ENCODE measurements at regions not wholly inside any gene's neighbourhood (a gene's known extent, or its start where the extent isn't known, plus 50 kb on each side); places are given as distances from the start of the nearest gene placed in this dataset.

DNA sequence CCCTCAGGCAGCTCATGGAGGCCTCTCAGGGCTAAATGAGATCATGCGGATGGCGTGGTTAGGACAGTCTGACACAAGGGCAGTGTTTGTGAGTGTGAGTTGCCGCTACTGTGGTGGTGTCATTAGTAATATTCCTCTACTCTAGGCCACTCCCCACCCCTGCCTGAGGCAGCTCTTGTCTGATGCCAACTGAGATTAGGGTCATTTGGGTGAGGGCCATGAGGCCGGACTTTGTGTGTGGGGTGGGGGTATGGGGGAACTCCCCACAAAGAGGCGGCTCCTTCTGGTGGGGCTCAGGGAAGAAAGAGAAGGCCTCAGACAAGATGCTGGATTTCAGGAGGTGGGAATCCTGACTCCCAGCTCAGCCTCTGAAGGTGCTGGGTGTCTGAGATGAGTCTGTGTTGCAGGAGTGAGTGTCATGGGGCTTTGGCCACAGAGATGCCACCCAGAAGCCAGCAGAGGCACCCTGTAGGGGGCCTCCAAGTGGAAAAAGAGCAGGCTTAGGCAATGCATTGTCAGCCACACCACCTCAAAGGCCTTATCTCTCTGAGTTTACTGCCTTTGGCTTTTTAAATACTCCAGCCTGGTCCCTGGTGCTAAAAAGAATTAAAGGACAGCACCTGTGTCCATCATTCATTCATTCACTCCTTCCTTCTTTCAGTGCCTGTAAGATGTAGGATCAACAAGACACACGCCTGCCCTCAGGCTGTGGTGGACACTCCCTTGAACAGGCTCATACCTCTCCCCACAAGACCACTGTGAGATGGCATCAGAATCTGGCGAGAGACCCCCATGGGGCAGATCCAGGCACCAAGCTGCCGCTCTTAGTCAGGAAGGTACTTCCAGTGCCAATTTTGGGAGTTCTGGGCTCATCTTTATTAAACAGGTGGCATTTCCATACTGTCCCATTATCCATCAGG, 175.2 kb downstream of the MRPL14 start:
- Histone ChIP-seq H3K27me3 (no peaks in the 10 kb centered on the region), H3K27ac (no peak overlapping the region), H3K9me3 (no peaks in the 10 kb centered on the region), H3K4me3 (no peak overlapping the region), H3K4me1 (peaks cover 4% of the 10 kb centered on the region), H3K36me3 (ENCODE audit: low read depth, missing control alignments) (no peaks in the 10 kb centered on the region)
- intact Hi-C loops (cut with DNase I; ENCODE audit: low total_unique reads), result loop anchor here (10.0 kb wide), 1 partner anchor 177 kb away; the partner anchor contains the start of gene VEGFA
- DNase-seq, result no peak
- TF ChIP-seq CTCF (IDR thresholded peaks at IDR 0.05) (no peak), POLR2A (IDR thresholded peaks at IDR 0.05) (no peak)
- WGBS, 2 donors, result 91% methylated on average over 8 of the region's 8 CpGs

DNA sequence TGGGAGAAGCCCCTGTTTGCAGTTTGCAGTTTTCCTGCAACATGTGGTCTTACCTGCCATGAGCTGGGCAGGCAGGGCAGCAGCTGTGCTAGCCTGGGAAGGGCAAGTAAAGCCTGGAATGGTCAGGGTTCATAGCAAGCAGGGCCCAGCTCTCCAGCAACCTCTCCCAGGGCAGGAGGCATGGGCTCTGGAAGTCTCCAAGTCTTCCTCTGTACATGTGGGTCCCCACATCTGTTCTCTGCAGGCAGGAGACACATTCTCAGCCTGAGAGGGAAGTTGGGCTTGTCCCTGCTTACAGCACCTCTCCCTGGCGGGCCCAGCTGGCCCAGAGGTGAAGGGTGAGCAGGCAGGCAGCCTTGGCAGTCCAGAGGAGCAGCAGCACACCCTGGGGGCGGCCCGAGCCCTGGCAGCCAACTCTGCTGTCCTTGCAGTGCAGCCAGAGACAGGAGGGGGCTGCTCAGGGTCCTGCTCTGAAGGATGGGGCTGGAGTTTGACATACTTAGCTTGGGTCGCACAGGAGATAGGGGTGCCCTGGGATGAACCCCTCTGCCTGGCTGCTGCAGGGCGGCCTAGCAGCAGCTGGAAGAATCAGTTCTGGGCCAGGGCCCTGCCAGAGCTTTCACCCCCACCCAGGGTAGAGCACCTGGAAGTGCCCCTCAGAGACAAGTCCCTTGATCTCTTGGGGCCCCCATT, 176.0 kb downstream of the MRPL14 start:
- intact Hi-C loops (cut with DNase I; ENCODE audit: low total_unique reads), result loop anchor here (10.0 kb wide), 1 partner anchor 176 kb away; the partner anchor contains the start of gene VEGFA
- peaks cover 4% of the 10 kb centered on the region for H3K4me1 ChIP-seq
- H3K36me3 ChIP-seq (ENCODE audit: low read depth, missing control alignments), result no peaks in the 10 kb centered on the region
- no peak overlapping the region for H3K27ac ChIP-seq
- DNase-seq, result peak; percentile 46
- no peaks in the 10 kb centered on the region for H3K27me3 ChIP-seq
- WGBS, 2 donors, result 61 to 100% methylated on average over 1 to 5 of the region's 5 CpGs
- H3K4me3 ChIP-seq, result no peak overlapping the region
- TF ChIP-seq CTCF (IDR thresholded peaks at IDR 0.05) (peak in 1 of 3 experiments; percentile 19), POLR2A (IDR thresholded peaks at IDR 0.05) (no peak)
- no peaks in the 10 kb centered on the region for H3K9me3 ChIP-seq

DNA sequence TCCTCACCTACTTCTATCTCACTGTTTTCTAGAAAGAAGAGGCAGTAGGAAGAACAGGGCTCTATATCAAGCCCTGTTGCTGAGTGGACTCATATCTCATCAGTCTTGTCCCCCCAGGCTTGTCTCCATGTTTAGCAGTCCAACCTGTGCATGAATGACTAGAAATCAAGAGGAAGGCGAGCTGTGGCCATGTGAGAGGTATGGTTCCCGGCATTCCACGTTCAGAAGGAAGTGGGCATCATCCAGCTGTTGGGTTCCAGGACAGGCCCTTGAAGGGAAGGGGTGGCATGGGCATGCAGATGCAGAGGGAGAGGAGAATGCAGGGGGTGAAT, 176.6 kb downstream of the MRPL14 start:
- H3K27me3 ChIP-seq, result no peaks in the 10 kb centered on the region
- H3K4me1 ChIP-seq, result peaks cover 4% of the 10 kb centered on the region
- H3K4me3 ChIP-seq, result no peak overlapping the region
- no peak overlapping the region for H3K27ac ChIP-seq
- TF ChIP-seq POLR2A (IDR thresholded peaks at IDR 0.05) (no peak), CTCF (IDR thresholded peaks at IDR 0.05) (no peak)
- DNase-seq, result no peak
- no peaks in the 10 kb centered on the region for H3K9me3 ChIP-seq
- 97 to 100% methylated on average over 3 of the region's 3 CpGs for WGBS, 2 donors
- H3K36me3 ChIP-seq (ENCODE audit: low read depth, missing control alignments), result no peaks in the 10 kb centered on the region
- intact Hi-C loops (cut with DNase I; ENCODE audit: low total_unique reads), result loop anchor here (10.0 kb wide), 1 partner anchor 176 kb away; the partner anchor contains the start of gene VEGFA

- intact Hi-C loops (cut with DNase I; ENCODE audit: low total_unique reads), result loop anchor here (10.0 kb wide), 1 partner anchor 175 kb away; the partner anchor contains the start of gene VEGFA
- peak; percentile 2 for DNase-seq
- no peaks in the 10 kb centered on the region for H3K27me3 ChIP-seq
- H3K4me3 ChIP-seq, result no peak overlapping the region
- no peaks in the 10 kb centered on the region for H3K36me3 ChIP-seq (ENCODE audit: low read depth, missing control alignments)
- H3K27ac ChIP-seq, result no peak overlapping the region
- no peak for TF ChIP-seq POLR2A (IDR thresholded peaks at IDR 0.05)
- H3K9me3 ChIP-seq, result no peaks in the 10 kb centered on the region
- H3K4me1 ChIP-seq, result peaks cover 4% of the 10 kb centered on the region
- 86 to 90% methylated on average over 11 of the region's 11 CpGs for WGBS, 2 donors
These were observed 177.1 kb downstream of the MRPL14 start for GRCh38 chr6:43950051-43950605.

DNA sequence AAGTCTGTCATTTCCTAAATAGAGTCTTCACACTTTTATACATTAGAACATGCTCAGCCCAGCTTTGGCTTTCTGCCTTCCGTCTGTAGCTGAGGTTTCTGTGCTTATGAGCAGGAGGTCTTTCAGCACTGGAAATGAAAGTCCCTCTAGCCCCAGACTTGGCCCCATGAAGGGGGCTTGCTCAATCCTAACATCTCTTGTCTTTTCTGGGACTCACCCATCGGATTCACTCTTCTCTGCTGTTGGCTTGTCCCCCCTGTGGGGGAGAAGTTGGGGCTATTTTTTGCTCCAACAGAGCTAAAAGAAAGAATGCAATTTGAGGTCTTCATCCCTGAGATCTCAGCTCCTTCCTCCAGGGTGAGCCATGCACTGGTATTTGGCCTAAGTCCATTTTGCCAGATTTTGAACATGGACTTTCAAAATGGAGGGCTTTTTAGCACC, 177.7 kb downstream of the MRPL14 start:
- TF ChIP-seq POLR2A (IDR thresholded peaks at IDR 0.05) (no peak), CTCF (IDR thresholded peaks at IDR 0.05) (no peak)
- H3K9me3 ChIP-seq, result no peaks in the 10 kb centered on the region
- 91 to 98% methylated on average over 2 of the region's 2 CpGs for WGBS, 2 donors
- DNase-seq, result peak; percentile 3
- H3K27ac ChIP-seq, result no peak overlapping the region
- no peaks in the 10 kb centered on the region for H3K27me3 ChIP-seq
- peaks cover 4% of the 10 kb centered on the region for H3K4me1 ChIP-seq
- intact Hi-C loops (cut with DNase I; ENCODE audit: low total_unique reads), result no loop called here
- H3K36me3 ChIP-seq (ENCODE audit: low read depth, missing control alignments), result no peaks in the 10 kb centered on the region
- H3K4me3 ChIP-seq, result no peak overlapping the region
